Gastroesophageal sphincter (tissue), 2 donors: ENCODE measurements at regions not wholly inside any gene's neighbourhood (a gene's known extent, or its start where the extent isn't known, plus 50 kb on each side); places are given as distances from the start of the nearest gene placed in this dataset.

ENCODE experiments used
- POLR2A ChIP-seq, 2 donors: fragments of 450-650 bp; IDR thresholded peaks; one replicate each; pipeline ENCODE4 v1.6.1; 2017; ENCODE audit warnings: antibody characterized with exemption in 2 of 2, mild to moderate bottlenecking in 2 of 2, moderate library complexity in 1 of 2
- POLR2AphosphoS5 ChIP-seq: sonication (generic); formaldehyde crosslinking; IDR thresholded peaks from one replicate; pipeline ENCODE4 v1.6.1; 2017; ENCODE audit warnings: antibody characterized with exemption

- TF ChIP-seq POLR2A (IDR thresholded peaks at IDR 0.05): no peak
- TF ChIP-seq POLR2AphosphoS5: no peak
These were observed 595.9 kb upstream of the KIRREL3 start for GRCh38 chr11:127596433-127596832.
